ENCODE measurements at regions not wholly inside any gene's neighbourhood (a gene's known extent, or its start where the extent isn't known, plus 50 kb on each side); places are given as distances from the start of the nearest gene placed in this dataset.

DNA sequence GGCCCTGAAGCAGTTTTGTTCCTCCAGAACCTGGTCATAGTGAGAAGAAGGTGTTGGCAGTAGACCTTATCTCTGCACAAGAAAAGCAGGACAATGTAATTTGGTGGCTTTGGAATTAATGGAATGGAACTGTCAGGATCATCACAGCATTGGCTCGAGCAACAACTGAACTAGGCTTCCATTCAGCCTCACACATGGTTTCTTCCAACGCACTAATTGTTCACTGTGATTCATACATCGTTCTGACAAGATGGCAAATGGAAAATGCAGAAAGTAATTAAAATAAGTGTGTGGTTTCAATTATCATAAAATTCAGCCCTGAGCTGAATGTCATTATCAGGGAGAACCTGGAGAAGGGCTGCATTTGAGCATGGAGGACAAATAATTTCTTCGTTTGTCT lies 80.6 kb downstream of the MFSD1 start:
- H3K4me3 ChIP-seq (ENCODE audit: low read depth in 1 of 2, low read length in 1 of 2): no peak overlapping the region
- H3K27me3 ChIP-seq: no peaks in the 10 kb centered on the region
- no peaks in the 10 kb centered on the region for H3K36me3 ChIP-seq
- H3K9me3 ChIP-seq: no peaks in the 10 kb centered on the region
- H3K4me1 ChIP-seq (ENCODE audit: control insufficient read depth in 1 of 2, insufficient read depth in 1 of 2, low read depth in 1 of 2, low read length in 1 of 2): no peaks in the 10 kb centered on the region
- H3K27ac ChIP-seq: no peak overlapping the region
- no peak for TF ChIP-seq CTCF (IDR thresholded peaks at IDR 0.05)

- Histone ChIP-seq H3K4me3 (ENCODE audit: low read depth in 1 of 2, low read length in 1 of 2) (no peak overlapping the region), H3K9me3 (no peaks in the 10 kb centered on the region), H3K27ac (no peak overlapping the region), H3K4me1 (ENCODE audit: control insufficient read depth in 1 of 2, insufficient read depth in 1 of 2, low read depth in 1 of 2, low read length in 1 of 2) (no peaks in the 10 kb centered on the region), H3K27me3 (no peaks in the 10 kb centered on the region), H3K36me3 (no peaks in the 10 kb centered on the region)
- no peak for TF ChIP-seq CTCF (IDR thresholded peaks at IDR 0.05)
Observed at GRCh38 chr3:158896729-158897128, 94.9 kb downstream of the MFSD1 start.

DNA sequence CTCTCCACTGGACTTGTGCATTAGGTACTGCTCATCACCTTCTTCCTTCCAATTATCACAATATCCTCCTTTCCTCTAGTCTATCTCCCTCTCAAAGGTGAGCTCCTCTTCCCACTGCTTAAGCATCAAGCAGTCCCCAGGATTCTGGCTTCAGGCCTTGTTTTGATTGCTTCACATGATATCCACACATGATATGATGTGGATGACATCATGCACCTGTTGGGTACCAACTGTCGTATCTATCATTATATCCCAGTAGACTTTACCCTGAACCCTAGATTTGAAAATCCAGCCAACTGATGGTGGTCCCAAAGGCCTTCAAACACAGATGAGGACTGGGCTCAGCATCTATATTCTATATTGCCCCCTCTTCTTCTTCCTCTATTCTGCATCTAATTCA lies 104.9 kb downstream of the MFSD1 start:
- no peaks in the 10 kb centered on the region for H3K36me3 ChIP-seq
- no peak overlapping the region for H3K4me3 ChIP-seq (ENCODE audit: low read depth in 1 of 2, low read length in 1 of 2)
- TF ChIP-seq CTCF (IDR thresholded peaks at IDR 0.05): no peak
- no peaks in the 10 kb centered on the region for H3K4me1 ChIP-seq (ENCODE audit: control insufficient read depth in 1 of 2, insufficient read depth in 1 of 2, low read depth in 1 of 2, low read length in 1 of 2)
- no peak overlapping the region for H3K27ac ChIP-seq
- no peaks in the 10 kb centered on the region for H3K9me3 ChIP-seq
- peaks cover 6% of the 10 kb centered on the region for H3K27me3 ChIP-seq

DNA sequence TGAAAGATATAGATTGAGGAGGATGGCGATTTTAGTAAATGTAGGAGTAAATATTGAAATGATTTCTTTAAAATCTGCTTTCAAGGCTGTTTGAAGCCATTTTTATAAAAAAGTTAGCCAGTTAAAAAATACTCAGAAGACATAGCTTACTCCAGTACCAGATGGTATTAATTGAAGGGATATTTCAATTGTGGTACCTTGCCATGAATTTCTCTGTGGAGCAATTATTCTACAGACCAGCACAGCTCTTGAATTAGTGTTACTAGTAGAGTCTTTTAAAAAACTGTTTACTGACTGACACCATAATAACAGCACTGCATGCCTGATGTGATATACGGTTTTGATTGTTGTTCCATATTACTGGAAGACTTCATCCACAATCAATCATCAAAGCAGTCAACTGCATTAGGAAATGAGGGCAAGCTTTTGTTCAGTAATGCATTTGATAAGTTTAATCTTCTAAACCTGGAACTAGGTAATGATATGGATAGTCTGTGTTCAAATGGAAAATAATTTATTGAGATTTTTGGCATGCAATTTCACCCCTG lies 106.4 kb downstream of the MFSD1 start:
- H3K27ac ChIP-seq: no peak overlapping the region
- no peak for TF ChIP-seq CTCF (IDR thresholded peaks at IDR 0.05)
- peaks cover 6% of the 10 kb centered on the region for H3K27me3 ChIP-seq
- H3K4me3 ChIP-seq (ENCODE audit: low read depth in 1 of 2, low read length in 1 of 2): no peak overlapping the region
- H3K9me3 ChIP-seq: no peaks in the 10 kb centered on the region
- no peaks in the 10 kb centered on the region for H3K4me1 ChIP-seq (ENCODE audit: control insufficient read depth in 1 of 2, insufficient read depth in 1 of 2, low read depth in 1 of 2, low read length in 1 of 2)
- H3K36me3 ChIP-seq: no peaks in the 10 kb centered on the region

GRCh38 chr3:158909870-158910269 lies 108.0 kb downstream of the MFSD1 start:
- Histone ChIP-seq H3K36me3 (no peaks in the 10 kb centered on the region), H3K9me3 (no peaks in the 10 kb centered on the region), H3K4me1 (ENCODE audit: control insufficient read depth in 1 of 2, insufficient read depth in 1 of 2, low read depth in 1 of 2, low read length in 1 of 2) (no peaks in the 10 kb centered on the region), H3K27ac (no peak overlapping the region), H3K4me3 (ENCODE audit: low read depth in 1 of 2, low read length in 1 of 2) (no peak overlapping the region), H3K27me3 (peaks cover 6% of the 10 kb centered on the region)
- no peak for TF ChIP-seq CTCF (IDR thresholded peaks at IDR 0.05)

DNA sequence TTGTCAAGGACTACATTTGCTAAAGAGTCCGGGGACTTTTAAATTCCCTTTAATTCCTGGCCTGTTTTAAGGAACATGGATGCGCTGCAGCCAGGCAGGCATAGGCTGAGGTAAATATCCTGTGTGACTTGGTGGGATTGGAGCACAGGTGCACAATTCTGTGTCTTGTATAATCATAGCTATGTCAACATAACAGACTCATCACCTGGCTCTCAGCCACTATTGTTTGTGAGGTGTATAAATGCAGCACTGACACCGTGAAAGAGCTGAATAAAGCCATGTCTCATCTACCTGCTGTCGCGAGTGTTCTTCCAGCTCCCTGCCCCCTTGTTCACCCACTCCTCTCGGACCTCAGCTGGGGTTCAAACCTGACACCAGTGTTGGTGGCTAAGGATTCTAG lies 109.7 kb downstream of the MFSD1 start:
- Histone ChIP-seq H3K36me3 (no peaks in the 10 kb centered on the region), H3K27ac (no peak overlapping the region), H3K4me3 (ENCODE audit: low read depth in 1 of 2, low read length in 1 of 2) (no peak overlapping the region), H3K4me1 (ENCODE audit: control insufficient read depth in 1 of 2, insufficient read depth in 1 of 2, low read depth in 1 of 2, low read length in 1 of 2) (no peaks in the 10 kb centered on the region), H3K27me3 (peaks cover 6% of the 10 kb centered on the region), H3K9me3 (no peaks in the 10 kb centered on the region)
- TF ChIP-seq CTCF (IDR thresholded peaks at IDR 0.05): no peak

All from neutrophil (primary cell).